Lower lobe of right lung (tissue), 2 donors: ENCODE measurements at regions not wholly inside any gene's neighbourhood (a gene's known extent, or its start where the extent isn't known, plus 50 kb on each side); places are given as distances from the start of the nearest gene placed in this dataset.
"Not testable (repeated sequence)": the region's sequence is repeated elsewhere in the genome, so short reads cannot be mapped to it uniquely, and the experiment has no call there.

Experiments used
- ATAC-seq, 2 donors: fragments of 200-7000 bp; cut with Tn5 transposase; one replicate each; pipeline ENCODE4 v1.9.1; 2020 to 2022; ENCODE audit warnings: mild to moderate bottlenecking in 2 of 2, moderate library complexity in 2 of 2
- DNase-seq: peaks from one replicate; pipeline ENCODE4 v3.0.0-alpha.2; 2020
- H3K27ac ChIP-seq: fragments of 200-600 bp; one replicate; pipeline ENCODE4 v1.8.0; 2022
- H3K27me3 ChIP-seq: fragments of 200-600 bp; one replicate; pipeline ENCODE4 v1.8.0; 2022; ENCODE audit warnings: low read depth
- H3K36me3 ChIP-seq: fragments of 200-600 bp; one replicate; pipeline ENCODE4 v1.8.0; 2022; ENCODE audit warnings: mild to moderate bottlenecking
- H3K4me1 ChIP-seq: fragments of 200-600 bp; one replicate; pipeline ENCODE4 v1.8.0; 2022
- H3K4me3 ChIP-seq: fragments of 200-600 bp; one replicate; pipeline ENCODE4 v1.8.0; 2022; ENCODE audit warnings: mild to moderate bottlenecking
- H3K9me3 ChIP-seq: fragments of 200-600 bp; one replicate; pipeline ENCODE4 v1.8.0; 2022
- intact Hi-C: fragments of 100-400 bp; cut with DNase I; formaldehyde crosslinking; loops from one replicate; pipeline ENCODE4 v1.11.0; 2022
- TF ChIP-seq, protein P1 (sequence below): fragments of 200-600 bp; IDR thresholded peaks from one replicate; pipeline ENCODE4 v1.8.0; 2022; ENCODE audit warnings: antibody characterized with exemption, mild to moderate bottlenecking
- donor health status: DM: no; HTN: yes; CAD: no; lungs with severe emphysema.

- intact Hi-C loops = no loop called here
- TF ChIP-seq, protein P1, sequence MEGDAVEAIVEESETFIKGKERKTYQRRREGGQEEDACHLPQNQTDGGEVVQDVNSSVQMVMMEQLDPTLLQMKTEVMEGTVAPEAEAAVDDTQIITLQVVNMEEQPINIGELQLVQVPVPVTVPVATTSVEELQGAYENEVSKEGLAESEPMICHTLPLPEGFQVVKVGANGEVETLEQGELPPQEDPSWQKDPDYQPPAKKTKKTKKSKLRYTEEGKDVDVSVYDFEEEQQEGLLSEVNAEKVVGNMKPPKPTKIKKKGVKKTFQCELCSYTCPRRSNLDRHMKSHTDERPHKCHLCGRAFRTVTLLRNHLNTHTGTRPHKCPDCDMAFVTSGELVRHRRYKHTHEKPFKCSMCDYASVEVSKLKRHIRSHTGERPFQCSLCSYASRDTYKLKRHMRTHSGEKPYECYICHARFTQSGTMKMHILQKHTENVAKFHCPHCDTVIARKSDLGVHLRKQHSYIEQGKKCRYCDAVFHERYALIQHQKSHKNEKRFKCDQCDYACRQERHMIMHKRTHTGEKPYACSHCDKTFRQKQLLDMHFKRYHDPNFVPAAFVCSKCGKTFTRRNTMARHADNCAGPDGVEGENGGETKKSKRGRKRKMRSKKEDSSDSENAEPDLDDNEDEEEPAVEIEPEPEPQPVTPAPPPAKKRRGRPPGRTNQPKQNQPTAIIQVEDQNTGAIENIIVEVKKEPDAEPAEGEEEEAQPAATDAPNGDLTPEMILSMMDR = no peak
- peak; percentile 29 to 68 for ATAC-seq
- Histone ChIP-seq H3K27ac (no peak overlapping the region), H3K36me3 (no peaks in the 10 kb centered on the region), H3K4me3 (no peak overlapping the region), H3K4me1 (peaks cover under 1% of the 10 kb centered on the region), H3K9me3 (no peaks in the 10 kb centered on the region), H3K27me3 (no peaks in the 10 kb centered on the region)
- DNase-seq = no peak
Observed at GRCh38 chr3:177705976-177706823, 508.9 kb upstream of the TBL1XR1 start.

- DNase-seq, H3K27ac ChIP-seq, ATAC-seq, H3K9me3 ChIP-seq, H3K27me3 ChIP-seq, H3K36me3 ChIP-seq, H3K4me1 ChIP-seq, H3K4me3 ChIP-seq, intact Hi-C loops: not testable (repeated sequence)
Observed at GRCh38 chr3:177709470-177709869, 512.2 kb upstream of the TBL1XR1 start.

DNA sequence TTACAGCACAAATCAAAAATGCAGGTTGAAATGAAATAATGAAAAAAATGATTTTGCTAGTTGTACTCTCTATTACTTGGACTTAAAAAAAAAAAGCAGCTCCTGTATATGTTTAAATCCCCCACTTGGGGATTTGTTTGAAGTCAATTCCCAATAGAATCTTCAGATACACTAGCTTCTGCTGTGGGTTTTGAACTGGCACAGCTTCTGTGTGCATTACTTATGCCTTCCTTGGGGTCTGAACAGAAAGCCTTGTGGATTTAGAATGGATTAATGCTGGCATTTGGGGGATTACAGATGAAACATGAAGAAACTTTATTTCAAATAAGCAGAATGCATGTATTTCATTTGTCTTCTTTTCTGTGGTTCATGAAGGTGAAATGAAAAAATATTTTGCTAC lies 513.2 kb upstream of the TBL1XR1 start:
- DNase-seq = no peak
- TF ChIP-seq, protein P1 = no peak
- Histone ChIP-seq H3K36me3 (no peaks in the 10 kb centered on the region), H3K27me3 (no peaks in the 10 kb centered on the region), H3K4me3 (no peak overlapping the region), H3K27ac (no peak overlapping the region), H3K4me1 (peaks cover 9% of the 10 kb centered on the region), H3K9me3 (no peaks in the 10 kb centered on the region)
- intact Hi-C loops = no loop called here
- ATAC-seq = no peak

DNA sequence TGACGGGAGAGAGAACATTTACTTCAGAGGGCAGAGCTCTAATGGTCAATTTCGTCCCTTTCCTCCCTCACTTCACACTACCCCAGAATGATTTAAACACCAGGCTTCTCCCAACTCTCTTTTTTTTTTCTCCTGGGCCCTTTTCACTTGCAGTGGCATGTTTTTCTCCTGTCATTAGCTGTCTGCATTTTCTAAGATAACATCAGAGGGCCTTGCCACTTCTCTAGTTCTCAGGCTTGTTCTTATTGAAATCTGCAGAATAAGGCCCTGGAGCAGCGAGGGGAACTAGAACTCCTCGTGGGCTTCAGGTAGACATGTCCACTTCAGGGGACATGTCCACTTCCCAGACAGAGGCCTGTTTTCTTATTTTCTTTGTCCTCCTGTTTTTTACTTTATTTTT lies 514.4 kb upstream of the TBL1XR1 start:
- no peaks in the 10 kb centered on the region for H3K27me3 ChIP-seq
- no peak for ATAC-seq
- intact Hi-C loops = no loop called here
- no peak overlapping the region for H3K27ac ChIP-seq
- no peak for DNase-seq
- no peaks in the 10 kb centered on the region for H3K36me3 ChIP-seq
- H3K9me3 ChIP-seq = no peaks in the 10 kb centered on the region
- TF ChIP-seq, protein P1 = no peak
- H3K4me3 ChIP-seq = no peak overlapping the region
- H3K4me1 ChIP-seq = peaks cover 9% of the 10 kb centered on the region

- H3K27me3 ChIP-seq = no peaks in the 10 kb centered on the region
- H3K36me3 ChIP-seq = no peaks in the 10 kb centered on the region
- ATAC-seq (no peak), DNase-seq (no peak)
- no peak overlapping the region for H3K4me3 ChIP-seq
- H3K9me3 ChIP-seq = no peaks in the 10 kb centered on the region
- H3K27ac ChIP-seq = no peak overlapping the region
- intact Hi-C loops = no loop called here
- peaks cover 9% of the 10 kb centered on the region for H3K4me1 ChIP-seq
- TF ChIP-seq, protein P1 = no peak
Observed at GRCh38 chr3:177713928-177714900, 516.9 kb upstream of the TBL1XR1 start.
